ENCODE measurements at regions not wholly inside any gene's neighbourhood (a gene's known extent, or its start where the extent isn't known, plus 50 kb on each side); places are given as distances from the start of the nearest gene placed in this dataset.

DNA sequence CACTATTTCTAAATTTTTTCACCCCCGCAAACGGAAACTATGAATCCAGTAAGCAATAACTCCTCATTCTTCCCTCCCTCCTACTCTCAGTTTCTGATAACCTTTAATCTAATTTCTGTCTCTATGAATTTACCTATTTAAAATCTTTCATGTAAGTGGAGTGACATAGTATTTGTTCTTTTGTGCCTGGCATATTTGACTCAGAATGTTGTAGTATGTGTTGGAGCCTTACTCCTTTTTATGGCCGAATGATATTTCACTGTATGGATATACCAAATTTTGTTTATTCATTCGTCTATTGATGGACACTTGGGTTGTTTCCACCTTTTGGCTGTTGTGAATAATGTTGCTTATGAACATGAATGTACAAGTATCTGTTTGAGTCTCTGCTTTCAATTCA is 61.1 kb upstream of the C1GALT1C1 start:
- DNase-seq: no peak

- no peak for DNase-seq
These were observed 60.5 kb upstream of the C1GALT1C1 start for GRCh38 chrX:120690344-120690743.

- no peak for DNase-seq
These were observed 50.2 kb upstream of the C1GALT1C1 start for GRCh38 chrX:120680090-120680489.

Data from stimulated activated CD4-positive, alpha-beta T cell treated with anti-CD3 and anti-CD28 coated beads, Interleukin-12 subunit alpha, Interleukin-12 subunit beta, amount 100 ng/mL, for 4 hours (primary cell).